Ovary (tissue), 7 donors: ENCODE measurements at regions not wholly inside any gene's neighbourhood (a gene's known extent, or its start where the extent isn't known, plus 50 kb on each side); places are given as distances from the start of the nearest gene placed in this dataset.

ENCODE experiments used
- DNase-seq, 5 donors: peaks; one replicate each; pipeline ENCODE4 v3.0.0-alpha.2; 2019 to 2020
- H3K27ac ChIP-seq, 2 donors: fragments of 200-600 bp; one replicate each; pipeline versions ENCODE4 v1.5.1 to v1.8.0; 2019 to 2022
- H3K27me3 ChIP-seq: fragments of 200-600 bp; one replicate; pipeline ENCODE4 v1.8.0; 2022
- H3K36me3 ChIP-seq: fragments of 200-600 bp; sonication (generic); one replicate; pipeline ENCODE4 v1.5.1; 2019
- H3K4me1 ChIP-seq: one replicate; pipeline ENCODE4 v1.8.1; 2013; ENCODE audit warnings: mild to moderate bottlenecking, moderate library complexity; ENCODE audit not compliant: insufficient read depth
- H3K4me3 ChIP-seq: fragments of 200-600 bp; sonication (generic); one replicate; pipeline ENCODE4 v1.5.1; 2017
- H3K9me3 ChIP-seq, 2 donors: fragments of 200-600 bp in 1 of 2; sonication (generic) in 1 of 2; one replicate each; pipeline versions ENCODE4 v1.5.1 to v1.8.1; 2013 to 2019; ENCODE audit warnings: mild to moderate bottlenecking in 1 of 2, moderate library complexity in 1 of 2
- EP300 ChIP-seq: sonication (generic); formaldehyde crosslinking; IDR thresholded peaks from one replicate; pipeline ENCODE4 v1.6.1; 2017; ENCODE audit warnings: antibody characterized with exemption
- POLR2A ChIP-seq: fragments of 450-650 bp; IDR thresholded peaks from one replicate; pipeline ENCODE4 v1.6.1; 2017; ENCODE audit warnings: antibody characterized with exemption, mild to moderate bottlenecking, moderate library complexity
- WGBS, 3 donors: extraction: QIAGEN DNeasy Blood & Tissue Kit in 1 of 3; methylation state at CpG; one replicate each; pipeline versions ENCODE4 v1.1.5 to v1.1.7; 2013 to 2017; 5-methylcytosine and 5-hydroxymethylcytosine counted together
- intact Hi-C, 4 donors: fragments of 100-400 bp; cut with DNase I; formaldehyde crosslinking; loops; one replicate each; pipeline versions ENCODE4 v1.11.0 to v1.15.1; 2022 to 2023
- TF ChIP-seq, protein P1 (sequence below), 3 donors: fragments of 450-650 bp in 2 of 3; fragments of 200-600 bp in 1 of 3; IDR thresholded peaks; one replicate each; pipeline versions ENCODE4 v1.5.1 to v1.8.0; 2016 to 2022; ENCODE audit warnings: antibody characterized with exemption in 3 of 3, mild to moderate bottlenecking in 1 of 3
- donor health status: DM: no; HTN: no; CAD: no; lungs with moderate emphysema.
- donor health status: DM: no; HTN: no; CAD: no.
- donor health status: Bipolar disorder and iron deficiency.
- donor health status: DM: no; HTN: no; CAD: no.
- donor health status: DM: yes; HTN: yes; CAD: no.

DNA sequence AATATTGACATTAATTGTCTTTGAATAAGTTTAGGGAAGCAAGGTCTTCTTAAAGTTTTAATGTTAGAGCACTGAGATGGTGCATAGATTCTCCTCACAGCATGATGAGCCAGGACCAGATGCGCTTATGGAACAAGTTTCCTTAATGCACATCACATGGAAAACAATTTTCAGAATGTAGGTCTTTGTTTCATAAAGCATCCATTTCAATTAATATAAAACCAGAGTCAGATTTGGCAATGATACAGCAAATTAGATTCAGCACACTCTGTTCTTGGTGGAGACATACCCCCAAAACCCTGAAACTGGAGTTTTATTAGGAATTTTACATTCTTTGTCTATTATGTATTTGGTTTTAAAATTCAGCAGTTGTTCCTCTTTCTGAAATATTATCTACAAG lies 402.1 kb upstream of the SEMA6A start:
- no peaks in the 10 kb centered on the region for H3K27me3 ChIP-seq
- H3K36me3 ChIP-seq, result no peaks in the 10 kb centered on the region
- WGBS, 3 donors, result 88 to 95% (median 93%) methylated on average over 1 of the region's 1 CpG
- H3K9me3 ChIP-seq, result no peaks in the 10 kb centered on the region
- DNase-seq, result no peak
- no peak overlapping the region for H3K4me3 ChIP-seq
- intact Hi-C loops, result no loop called here
- H3K4me1 ChIP-seq, result no peaks in the 10 kb centered on the region
- TF ChIP-seq, protein P1, sequence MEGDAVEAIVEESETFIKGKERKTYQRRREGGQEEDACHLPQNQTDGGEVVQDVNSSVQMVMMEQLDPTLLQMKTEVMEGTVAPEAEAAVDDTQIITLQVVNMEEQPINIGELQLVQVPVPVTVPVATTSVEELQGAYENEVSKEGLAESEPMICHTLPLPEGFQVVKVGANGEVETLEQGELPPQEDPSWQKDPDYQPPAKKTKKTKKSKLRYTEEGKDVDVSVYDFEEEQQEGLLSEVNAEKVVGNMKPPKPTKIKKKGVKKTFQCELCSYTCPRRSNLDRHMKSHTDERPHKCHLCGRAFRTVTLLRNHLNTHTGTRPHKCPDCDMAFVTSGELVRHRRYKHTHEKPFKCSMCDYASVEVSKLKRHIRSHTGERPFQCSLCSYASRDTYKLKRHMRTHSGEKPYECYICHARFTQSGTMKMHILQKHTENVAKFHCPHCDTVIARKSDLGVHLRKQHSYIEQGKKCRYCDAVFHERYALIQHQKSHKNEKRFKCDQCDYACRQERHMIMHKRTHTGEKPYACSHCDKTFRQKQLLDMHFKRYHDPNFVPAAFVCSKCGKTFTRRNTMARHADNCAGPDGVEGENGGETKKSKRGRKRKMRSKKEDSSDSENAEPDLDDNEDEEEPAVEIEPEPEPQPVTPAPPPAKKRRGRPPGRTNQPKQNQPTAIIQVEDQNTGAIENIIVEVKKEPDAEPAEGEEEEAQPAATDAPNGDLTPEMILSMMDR (IDR thresholded peaks at IDR 0.05), result no peak
- TF ChIP-seq EP300 (no peak), POLR2A (no peak)
- H3K27ac ChIP-seq, result no peak overlapping the region

GRCh38 chr5:116971131-116971530 lies 396.5 kb upstream of the SEMA6A start:
- H3K4me3 ChIP-seq, result no peak overlapping the region
- no peak for DNase-seq
- TF ChIP-seq, protein P1 (IDR thresholded peaks at IDR 0.05), result no peak
- no peak overlapping the region for H3K27ac ChIP-seq
- H3K9me3 ChIP-seq, result no peaks in the 10 kb centered on the region
- 95 to 97% (median 95%) methylated on average over 5 of the region's 5 CpGs for WGBS, 3 donors
- H3K4me1 ChIP-seq, result no peaks in the 10 kb centered on the region
- intact Hi-C loops, result no loop called here
- no peaks in the 10 kb centered on the region for H3K36me3 ChIP-seq
- H3K27me3 ChIP-seq, result no peaks in the 10 kb centered on the region

- no peaks in the 10 kb centered on the region for H3K4me1 ChIP-seq
- intact Hi-C loops, result no loop called here
- no peaks in the 10 kb centered on the region for H3K27me3 ChIP-seq
- no peaks in the 10 kb centered on the region for H3K9me3 ChIP-seq
- TF ChIP-seq EP300 (no peak), POLR2A (no peak)
- TF ChIP-seq, protein P1 (IDR thresholded peaks at IDR 0.05), result no peak
- no peak overlapping the region for H3K27ac ChIP-seq
- H3K4me3 ChIP-seq, result no peak overlapping the region
- no peak for DNase-seq
- 38 to 60% (median 41%) methylated on average over 2 of the region's 2 CpGs for WGBS, 3 donors
- H3K36me3 ChIP-seq, result no peaks in the 10 kb centered on the region
Observed at GRCh38 chr5:116970318-116970717, 395.7 kb upstream of the SEMA6A start.

DNA sequence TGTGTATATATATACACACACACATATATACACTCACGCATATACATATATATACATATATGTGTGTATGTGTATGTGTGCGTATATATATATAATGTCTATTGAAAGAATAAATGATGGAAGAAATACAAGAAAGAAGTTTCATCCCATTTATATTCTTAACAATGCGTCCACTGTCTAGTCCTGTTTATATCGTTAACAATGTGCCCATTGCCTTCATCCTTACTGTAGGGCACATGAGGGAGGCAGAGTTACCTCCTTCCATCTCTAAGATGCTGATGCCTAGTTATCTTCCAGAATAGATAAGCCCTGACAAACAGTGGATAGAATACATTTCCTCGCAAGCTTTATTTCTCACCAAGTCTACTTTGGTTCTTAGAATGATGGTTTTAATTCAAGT lies 389.8 kb upstream of the SEMA6A start:
- H3K36me3 ChIP-seq, result no peaks in the 10 kb centered on the region
- H3K27ac ChIP-seq, result no peak overlapping the region
- no peak for DNase-seq
- no peaks in the 10 kb centered on the region for H3K9me3 ChIP-seq
- TF ChIP-seq, protein P1 (IDR thresholded peaks at IDR 0.05), result no peak
- no peak for TF ChIP-seq POLR2A
- no peak for TF ChIP-seq EP300
- no peaks in the 10 kb centered on the region for H3K27me3 ChIP-seq
- 92 to 96% (median 95%) methylated on average over 5 of the region's 5 CpGs for WGBS, 3 donors
- no peaks in the 10 kb centered on the region for H3K4me1 ChIP-seq
- no peak overlapping the region for H3K4me3 ChIP-seq
- intact Hi-C loops, result no loop called here

- Histone ChIP-seq H3K36me3 (no peaks in the 10 kb centered on the region), H3K27ac (no peak overlapping the region), H3K9me3 (no peaks in the 10 kb centered on the region), H3K27me3 (no peaks in the 10 kb centered on the region), H3K4me3 (no peak overlapping the region), H3K4me1 (no peaks in the 10 kb centered on the region)
- no peak for DNase-seq
- 95 to 96% (median 95%) methylated on average over 4 of the region's 4 CpGs for WGBS, 3 donors
- intact Hi-C loops, result no loop called here
- no peak for TF ChIP-seq EP300
- TF ChIP-seq POLR2A, result no peak
- TF ChIP-seq, protein P1 (IDR thresholded peaks at IDR 0.05), result no peak
Observed at GRCh38 chr5:116961021-116961420, 386.4 kb upstream of the SEMA6A start.
